ENCODE measurements at regions not wholly inside any gene's neighbourhood (a gene's known extent, or its start where the extent isn't known, plus 50 kb on each side); places are given as distances from the start of the nearest gene placed in this dataset.

GRCh38 chr12:47024463-47024862 lies 55.0 kb upstream of the PCED1B start:
- no peak for TF ChIP-seq ZFX (IDR thresholded peaks at IDR 0.05)
- no peak overlapping the region for H3K27ac ChIP-seq

- no peak for TF ChIP-seq ZFX (IDR thresholded peaks at IDR 0.05)
- TF ChIP-seq CTCF (conservative IDR thresholded peaks at IDR 0.05) = no peak
Measured at GRCh38 chr12:47025349-47025748, 54.1 kb upstream of the PCED1B start.

GRCh38 chr12:47025798-47026197 lies 53.6 kb upstream of the PCED1B start:
- TF ChIP-seq ZFX (IDR thresholded peaks at IDR 0.05) = no peak
- TF ChIP-seq CTCF (conservative IDR thresholded peaks at IDR 0.05) = no peak
- H3K27ac ChIP-seq = no peak overlapping the region

More at GRCh38 chr12:47025349-47025748, 54.1 kb upstream of the PCED1B start:
- H3K27ac ChIP-seq = no peak overlapping the region

- H3K27ac ChIP-seq = no peak overlapping the region
- TF ChIP-seq ZFX (IDR thresholded peaks at IDR 0.05) = no peak
- no peak for TF ChIP-seq CTCF (conservative IDR thresholded peaks at IDR 0.05)
Measured at GRCh38 chr12:47026291-47026690, 53.1 kb upstream of the PCED1B start.
